22Rv1 (cell line): ENCODE measurements at regions not wholly inside any gene's neighbourhood (a gene's known extent, or its start where the extent isn't known, plus 50 kb on each side); places are given as distances from the start of the nearest gene placed in this dataset.

Experiments
- H3K27ac ChIP-seq: fragments of 450-650 bp; 2 replicates; pipeline ENCODE4 v1.5.1; 2017
- ZFX ChIP-seq: fragments of 450-650 bp; IDR thresholded peaks from 2 replicates; pipeline ENCODE4 v1.6.1; 2017; ENCODE audit warnings: antibody characterized with exemption, borderline replicate concordance
- TF ChIP-seq, protein P1 (sequence below): fragments of 450-650 bp; IDR thresholded peaks from 2 replicates; pipeline ENCODE4 v1.5.1; 2017; ENCODE audit warnings: mild to moderate bottlenecking

DNA sequence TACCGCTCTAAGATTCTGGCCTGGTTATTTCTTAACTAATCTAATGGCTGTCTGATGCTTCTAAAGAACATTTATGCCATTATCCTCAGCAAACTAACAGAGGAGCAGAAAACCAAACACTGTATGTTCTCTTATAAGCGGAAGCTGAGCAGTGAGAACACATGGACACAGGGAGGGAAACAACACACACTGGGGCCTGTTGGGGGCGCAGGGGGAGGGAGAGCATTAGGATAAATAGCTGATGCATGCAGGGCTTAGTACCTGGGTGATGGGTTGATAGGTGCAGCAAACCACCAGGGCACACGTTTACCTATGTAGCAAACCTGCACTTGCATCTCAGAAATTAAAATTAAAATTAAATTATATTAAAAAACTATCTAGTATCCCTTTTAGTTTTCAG, 853.5 kb downstream of the GATA3 start:
- no peak overlapping the region for H3K27ac ChIP-seq
- TF ChIP-seq ZFX: no peak

DNA sequence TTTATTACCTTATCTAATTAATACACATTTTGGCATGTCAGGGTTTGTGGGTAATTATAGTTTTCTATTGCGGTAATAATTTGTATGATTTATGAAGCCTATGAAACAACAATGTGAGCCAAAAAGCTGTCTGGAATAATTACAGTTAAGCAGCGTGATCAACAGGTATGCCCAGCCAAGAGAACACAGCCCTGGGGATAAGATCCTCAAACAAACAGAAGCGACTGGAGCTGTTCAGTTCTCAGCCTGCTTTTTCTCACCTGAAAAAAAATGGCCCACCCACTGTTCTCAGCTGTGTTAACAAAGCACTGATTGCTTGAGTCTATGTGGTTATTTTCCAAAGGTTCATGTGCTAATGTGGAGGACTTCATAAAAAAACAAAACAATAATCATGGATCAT, 855.8 kb downstream of the GATA3 start:
- peak overlapping the region; percentile 8; the same call in 1 of the 2 replicates for H3K27ac ChIP-seq
- TF ChIP-seq, protein P1, sequence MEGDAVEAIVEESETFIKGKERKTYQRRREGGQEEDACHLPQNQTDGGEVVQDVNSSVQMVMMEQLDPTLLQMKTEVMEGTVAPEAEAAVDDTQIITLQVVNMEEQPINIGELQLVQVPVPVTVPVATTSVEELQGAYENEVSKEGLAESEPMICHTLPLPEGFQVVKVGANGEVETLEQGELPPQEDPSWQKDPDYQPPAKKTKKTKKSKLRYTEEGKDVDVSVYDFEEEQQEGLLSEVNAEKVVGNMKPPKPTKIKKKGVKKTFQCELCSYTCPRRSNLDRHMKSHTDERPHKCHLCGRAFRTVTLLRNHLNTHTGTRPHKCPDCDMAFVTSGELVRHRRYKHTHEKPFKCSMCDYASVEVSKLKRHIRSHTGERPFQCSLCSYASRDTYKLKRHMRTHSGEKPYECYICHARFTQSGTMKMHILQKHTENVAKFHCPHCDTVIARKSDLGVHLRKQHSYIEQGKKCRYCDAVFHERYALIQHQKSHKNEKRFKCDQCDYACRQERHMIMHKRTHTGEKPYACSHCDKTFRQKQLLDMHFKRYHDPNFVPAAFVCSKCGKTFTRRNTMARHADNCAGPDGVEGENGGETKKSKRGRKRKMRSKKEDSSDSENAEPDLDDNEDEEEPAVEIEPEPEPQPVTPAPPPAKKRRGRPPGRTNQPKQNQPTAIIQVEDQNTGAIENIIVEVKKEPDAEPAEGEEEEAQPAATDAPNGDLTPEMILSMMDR: no peak
- no peak for TF ChIP-seq ZFX

DNA sequence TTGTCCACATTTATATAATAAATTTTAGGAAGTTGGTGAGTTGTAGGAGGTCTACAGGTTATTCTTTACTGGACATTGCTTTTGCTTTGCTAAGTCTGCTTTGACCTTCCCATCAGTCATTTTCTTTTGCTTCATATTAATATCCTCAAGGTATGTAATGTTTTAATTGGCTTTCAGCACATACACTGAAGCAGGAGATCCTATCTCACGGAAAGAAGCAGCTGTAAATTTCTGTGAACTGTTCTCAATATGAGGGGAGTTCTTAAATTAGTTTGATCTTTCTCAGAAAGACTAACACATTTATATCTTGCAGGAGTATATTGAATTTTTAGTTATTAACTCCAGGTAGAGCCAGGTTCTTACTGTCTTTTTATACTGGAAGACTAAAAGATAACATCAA, 856.5 kb downstream of the GATA3 start:
- TF ChIP-seq, protein P1: no peak
- no peak for TF ChIP-seq ZFX
- peak overlapping the region; percentile 8; the same call in 1 of the 2 replicates for H3K27ac ChIP-seq

DNA sequence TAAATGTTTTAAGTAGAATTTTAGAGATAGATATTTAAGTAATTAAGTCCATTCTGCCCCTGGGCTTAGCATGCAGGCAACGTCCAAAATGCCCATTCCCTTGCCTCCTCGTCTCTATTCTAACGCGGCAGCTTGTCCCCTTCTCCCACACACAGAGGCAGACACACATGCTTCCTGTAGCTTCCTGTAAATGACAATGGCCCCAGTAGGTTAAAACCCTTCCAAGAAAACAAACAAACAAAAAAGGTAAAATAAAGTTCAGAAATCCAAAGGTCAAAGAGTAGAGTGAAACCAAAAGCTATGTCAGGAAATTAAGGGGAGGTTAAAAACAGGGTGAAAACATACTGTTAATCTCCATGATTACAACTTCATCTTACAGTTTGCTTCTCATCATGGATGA, 857.6 kb downstream of the GATA3 start:
- TF ChIP-seq ZFX: no peak
- TF ChIP-seq, protein P1: no peak
- no peak overlapping the region for H3K27ac ChIP-seq

DNA sequence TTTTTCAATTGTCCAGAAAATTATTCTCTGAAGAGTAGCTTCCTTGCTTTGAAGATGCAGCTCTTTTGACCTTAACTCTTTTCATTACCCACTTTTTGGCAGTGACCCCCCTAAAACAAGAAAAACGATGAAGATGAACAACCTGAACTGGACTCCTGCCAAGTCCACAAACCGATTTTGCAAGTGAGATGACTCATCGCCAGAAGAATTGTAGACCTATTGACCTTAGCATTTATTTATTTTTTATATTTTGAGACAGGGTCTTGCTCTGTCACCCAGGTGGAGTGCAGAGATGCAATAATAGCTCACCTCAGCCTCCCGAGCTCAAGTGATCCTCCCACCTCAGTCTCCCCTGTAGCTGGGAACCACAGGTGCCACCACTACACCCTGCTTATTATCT, 859.2 kb downstream of the GATA3 start:
- H3K27ac ChIP-seq: no peak overlapping the region
- TF ChIP-seq, protein P1: no peak
- no peak for TF ChIP-seq ZFX

DNA sequence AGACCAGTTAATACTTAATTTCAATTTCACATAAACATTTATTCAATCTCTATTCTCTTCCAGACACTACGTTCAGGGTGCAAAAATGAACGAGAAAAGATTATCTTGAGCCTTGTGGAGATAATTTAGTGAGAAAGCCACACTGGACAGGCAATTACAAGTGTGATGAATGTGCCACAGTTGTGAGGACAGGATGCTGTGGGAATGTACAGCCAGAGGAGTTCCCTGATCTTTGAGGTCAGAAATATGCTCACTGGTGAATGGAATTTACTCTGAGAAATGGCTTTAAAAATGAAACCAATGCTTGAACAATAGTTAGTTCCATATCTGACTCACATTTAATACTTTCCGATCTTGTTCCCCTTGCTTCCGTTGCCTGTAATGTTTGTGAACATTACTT, 864.8 kb downstream of the GATA3 start:
- no peak overlapping the region for H3K27ac ChIP-seq
- no peak for TF ChIP-seq ZFX
- TF ChIP-seq, protein P1: no peak

DNA sequence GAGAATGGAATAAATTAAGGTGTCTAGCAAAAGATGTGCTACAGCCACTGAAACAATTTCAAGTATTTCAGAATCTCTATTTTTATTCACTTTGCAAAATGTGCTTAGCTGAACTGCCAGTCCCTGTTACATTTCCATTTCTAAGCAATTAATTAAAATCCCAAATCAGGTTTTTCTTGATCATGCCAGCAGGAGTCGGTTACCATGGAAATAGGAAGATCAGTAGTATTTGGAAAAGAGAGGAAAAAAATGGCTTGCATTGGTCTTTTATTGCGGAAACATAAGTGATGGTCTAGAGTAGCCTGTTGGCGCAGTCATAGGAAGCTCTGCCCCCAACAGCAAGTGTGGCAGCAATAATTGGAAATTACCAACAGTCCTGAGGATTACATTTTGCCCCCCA, 867.1 kb downstream of the GATA3 start:
- TF ChIP-seq, protein P1: no peak
- TF ChIP-seq ZFX: no peak
- no peak overlapping the region for H3K27ac ChIP-seq

DNA sequence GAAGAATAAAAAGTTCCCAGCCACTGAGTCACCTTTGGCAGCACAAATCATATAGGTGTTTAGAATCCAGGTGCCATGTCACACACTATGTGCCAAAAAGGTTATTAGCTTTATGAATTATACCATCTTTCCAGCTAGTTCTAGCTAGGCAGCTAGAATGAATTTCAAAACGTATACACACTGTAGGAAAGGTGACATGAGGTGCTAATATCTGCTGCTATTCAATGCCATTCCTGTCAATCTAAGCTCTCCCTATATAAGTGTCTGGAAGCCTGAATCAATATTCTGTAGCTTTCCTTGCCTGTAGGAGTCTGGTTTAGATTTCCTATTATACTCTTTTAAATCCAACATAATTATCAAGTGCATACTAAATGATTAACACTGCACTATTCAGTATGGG, 868.6 kb downstream of the GATA3 start:
- TF ChIP-seq, protein P1: no peak
- TF ChIP-seq ZFX: no peak
- no peak overlapping the region for H3K27ac ChIP-seq
